HEK293 (cell line): ENCODE measurements at regions not wholly inside any gene's neighbourhood (a gene's known extent, or its start where the extent isn't known, plus 50 kb on each side); places are given as distances from the start of the nearest gene placed in this dataset.

Source experiments
- KLF7 ChIP-seq: fragments of 450-650 bp; formaldehyde crosslinking; IDR thresholded peaks from 2 replicates; pipeline ENCODE4 v1.5.1; 2016; ENCODE audit warnings: missing biosample characterization, missing genetic modification characterization, borderline replicate concordance
- ZNF174 ChIP-seq: fragments of 450-650 bp; formaldehyde crosslinking; IDR thresholded peaks from 2 replicates; pipeline ENCODE4 v1.5.0; 2017; ENCODE audit warnings: missing biosample characterization, mild to moderate bottlenecking, missing genetic modification characterization
- ZNF274 ChIP-seq, 2 experiments: fragments of 200-500 bp in 1 of 2; fragments of 450-650 bp in 1 of 2; sonication (Bioruptor generic) in 1 of 2; formaldehyde crosslinking in 1 of 2; IDR thresholded peaks; 2 replicates each; pipeline versions ENCODE4 v1.5.1 to v1.6.1; 2014 to 2016; ENCODE audit warnings: borderline replicate concordance in 1 of 2, inconsistent platforms in 1 of 2, low read length in 1 of 2, missing biosample characterization in 1 of 2, missing genetic modification characterization in 1 of 2
- ZNF311 ChIP-seq: fragments of 450-650 bp; formaldehyde crosslinking; IDR thresholded peaks from 2 replicates; pipeline ENCODE4 v1.5.1; 2017; ENCODE audit warnings: missing biosample characterization, missing genetic modification characterization, borderline replicate concordance
- ZNF514 ChIP-seq: fragments of 450-650 bp; formaldehyde crosslinking; IDR thresholded peaks from 2 replicates; pipeline ENCODE4 v1.5.1; 2016; ENCODE audit warnings: missing biosample characterization, missing genetic modification characterization
- ZNF621 ChIP-seq: fragments of 450-650 bp; formaldehyde crosslinking; IDR thresholded peaks from 2 replicates; pipeline ENCODE4 v1.5.1; 2017; ENCODE audit warnings: missing biosample characterization, missing genetic modification characterization
- ZNF670 ChIP-seq: fragments of 450-650 bp; formaldehyde crosslinking; IDR thresholded peaks from 2 replicates; pipeline ENCODE4 v1.5.1; 2016; ENCODE audit warnings: missing biosample characterization, missing genetic modification characterization, low read depth
- ZSCAN5A ChIP-seq: fragments of 450-650 bp; formaldehyde crosslinking; IDR thresholded peaks from 2 replicates; pipeline ENCODE4 v1.5.1; 2016; ENCODE audit warnings: missing biosample characterization, missing genetic modification characterization
- TF ChIP-seq, protein P1 (sequence below): fragments of 450-650 bp; IDR thresholded peaks from 2 replicates; pipeline ENCODE4 v1.5.1; 2018; ENCODE audit warnings: missing biosample characterization, missing genetic modification characterization
- TF ChIP-seq, protein P2 (sequence below): fragments of 450-650 bp; formaldehyde crosslinking; IDR thresholded peaks from 2 replicates; pipeline ENCODE4 v1.5.1; 2016; ENCODE audit warnings: missing biosample characterization, missing genetic modification characterization
- TF ChIP-seq, protein P3 (sequence below): fragments of 450-650 bp; formaldehyde crosslinking; IDR thresholded peaks from 2 replicates; pipeline ENCODE4 v1.5.1; 2016; ENCODE audit warnings: missing biosample characterization, missing genetic modification characterization

- no peak for TF ChIP-seq ZNF311 (tag by site-specific recombination)
- TF ChIP-seq ZNF174 (tag by site-specific recombination), result no peak
- no peak for TF ChIP-seq ZSCAN5A (tag by site-specific recombination)
- TF ChIP-seq, protein P1, sequence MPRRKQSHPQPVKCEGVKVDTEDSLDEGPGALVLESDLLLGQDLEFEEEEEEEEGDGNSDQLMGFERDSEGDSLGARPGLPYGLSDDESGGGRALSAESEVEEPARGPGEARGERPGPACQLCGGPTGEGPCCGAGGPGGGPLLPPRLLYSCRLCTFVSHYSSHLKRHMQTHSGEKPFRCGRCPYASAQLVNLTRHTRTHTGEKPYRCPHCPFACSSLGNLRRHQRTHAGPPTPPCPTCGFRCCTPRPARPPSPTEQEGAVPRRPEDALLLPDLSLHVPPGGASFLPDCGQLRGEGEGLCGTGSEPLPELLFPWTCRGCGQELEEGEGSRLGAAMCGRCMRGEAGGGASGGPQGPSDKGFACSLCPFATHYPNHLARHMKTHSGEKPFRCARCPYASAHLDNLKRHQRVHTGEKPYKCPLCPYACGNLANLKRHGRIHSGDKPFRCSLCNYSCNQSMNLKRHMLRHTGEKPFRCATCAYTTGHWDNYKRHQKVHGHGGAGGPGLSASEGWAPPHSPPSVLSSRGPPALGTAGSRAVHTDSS (tag by site-specific recombination), result no peak
- TF ChIP-seq KLF7 (tag by site-specific recombination), result no peak
- TF ChIP-seq ZNF670 (tag by site-specific recombination), result no peak
- TF ChIP-seq ZNF621 (tag by site-specific recombination), result no peak
- TF ChIP-seq, protein P2, sequence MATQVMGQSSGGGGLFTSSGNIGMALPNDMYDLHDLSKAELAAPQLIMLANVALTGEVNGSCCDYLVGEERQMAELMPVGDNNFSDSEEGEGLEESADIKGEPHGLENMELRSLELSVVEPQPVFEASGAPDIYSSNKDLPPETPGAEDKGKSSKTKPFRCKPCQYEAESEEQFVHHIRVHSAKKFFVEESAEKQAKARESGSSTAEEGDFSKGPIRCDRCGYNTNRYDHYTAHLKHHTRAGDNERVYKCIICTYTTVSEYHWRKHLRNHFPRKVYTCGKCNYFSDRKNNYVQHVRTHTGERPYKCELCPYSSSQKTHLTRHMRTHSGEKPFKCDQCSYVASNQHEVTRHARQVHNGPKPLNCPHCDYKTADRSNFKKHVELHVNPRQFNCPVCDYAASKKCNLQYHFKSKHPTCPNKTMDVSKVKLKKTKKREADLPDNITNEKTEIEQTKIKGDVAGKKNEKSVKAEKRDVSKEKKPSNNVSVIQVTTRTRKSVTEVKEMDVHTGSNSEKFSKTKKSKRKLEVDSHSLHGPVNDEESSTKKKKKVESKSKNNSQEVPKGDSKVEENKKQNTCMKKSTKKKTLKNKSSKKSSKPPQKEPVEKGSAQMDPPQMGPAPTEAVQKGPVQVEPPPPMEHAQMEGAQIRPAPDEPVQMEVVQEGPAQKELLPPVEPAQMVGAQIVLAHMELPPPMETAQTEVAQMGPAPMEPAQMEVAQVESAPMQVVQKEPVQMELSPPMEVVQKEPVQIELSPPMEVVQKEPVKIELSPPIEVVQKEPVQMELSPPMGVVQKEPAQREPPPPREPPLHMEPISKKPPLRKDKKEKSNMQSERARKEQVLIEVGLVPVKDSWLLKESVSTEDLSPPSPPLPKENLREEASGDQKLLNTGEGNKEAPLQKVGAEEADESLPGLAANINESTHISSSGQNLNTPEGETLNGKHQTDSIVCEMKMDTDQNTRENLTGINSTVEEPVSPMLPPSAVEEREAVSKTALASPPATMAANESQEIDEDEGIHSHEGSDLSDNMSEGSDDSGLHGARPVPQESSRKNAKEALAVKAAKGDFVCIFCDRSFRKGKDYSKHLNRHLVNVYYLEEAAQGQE (tag by site-specific recombination), result no peak
- TF ChIP-seq, protein P3, sequence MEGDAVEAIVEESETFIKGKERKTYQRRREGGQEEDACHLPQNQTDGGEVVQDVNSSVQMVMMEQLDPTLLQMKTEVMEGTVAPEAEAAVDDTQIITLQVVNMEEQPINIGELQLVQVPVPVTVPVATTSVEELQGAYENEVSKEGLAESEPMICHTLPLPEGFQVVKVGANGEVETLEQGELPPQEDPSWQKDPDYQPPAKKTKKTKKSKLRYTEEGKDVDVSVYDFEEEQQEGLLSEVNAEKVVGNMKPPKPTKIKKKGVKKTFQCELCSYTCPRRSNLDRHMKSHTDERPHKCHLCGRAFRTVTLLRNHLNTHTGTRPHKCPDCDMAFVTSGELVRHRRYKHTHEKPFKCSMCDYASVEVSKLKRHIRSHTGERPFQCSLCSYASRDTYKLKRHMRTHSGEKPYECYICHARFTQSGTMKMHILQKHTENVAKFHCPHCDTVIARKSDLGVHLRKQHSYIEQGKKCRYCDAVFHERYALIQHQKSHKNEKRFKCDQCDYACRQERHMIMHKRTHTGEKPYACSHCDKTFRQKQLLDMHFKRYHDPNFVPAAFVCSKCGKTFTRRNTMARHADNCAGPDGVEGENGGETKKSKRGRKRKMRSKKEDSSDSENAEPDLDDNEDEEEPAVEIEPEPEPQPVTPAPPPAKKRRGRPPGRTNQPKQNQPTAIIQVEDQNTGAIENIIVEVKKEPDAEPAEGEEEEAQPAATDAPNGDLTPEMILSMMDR, result no peak
- no peak for TF ChIP-seq ZNF274 (IDR thresholded peaks at IDR 0.05; ENCODE audit: low read length)
- no peak for TF ChIP-seq ZNF274 (tag by site-specific recombination; IDR thresholded peaks at IDR 0.05; ENCODE audit: borderline replicate concordance)
- no peak for TF ChIP-seq ZNF514 (tag by site-specific recombination)
Observed at GRCh38 chr12:97835541-97835940, 372.9 kb downstream of the RMST start.
